ENCODE measurements at regions not wholly inside any gene's neighbourhood (a gene's known extent, or its start where the extent isn't known, plus 50 kb on each side); places are given as distances from the start of the nearest gene placed in this dataset.
A peak's percentile ranks its signal among the peaks of the same experiment; 100 is the strongest.

GRCh38 chr6:8707956-8708772 is 272.8 kb upstream of the SLC35B3 start:
- peak; percentile 3 to 24 for DNase-seq
- ATAC-seq = peak; percentile 62
- intact Hi-C loops (cut with DNase I, micrococcal nuclease) = no loop called here

- intact Hi-C loops (cut with DNase I, micrococcal nuclease) = no loop called here
- ATAC-seq (no peak), DNase-seq (no peak)
Observed at GRCh38 chr6:8707369-8707768, 272.0 kb upstream of the SLC35B3 start.

DNA sequence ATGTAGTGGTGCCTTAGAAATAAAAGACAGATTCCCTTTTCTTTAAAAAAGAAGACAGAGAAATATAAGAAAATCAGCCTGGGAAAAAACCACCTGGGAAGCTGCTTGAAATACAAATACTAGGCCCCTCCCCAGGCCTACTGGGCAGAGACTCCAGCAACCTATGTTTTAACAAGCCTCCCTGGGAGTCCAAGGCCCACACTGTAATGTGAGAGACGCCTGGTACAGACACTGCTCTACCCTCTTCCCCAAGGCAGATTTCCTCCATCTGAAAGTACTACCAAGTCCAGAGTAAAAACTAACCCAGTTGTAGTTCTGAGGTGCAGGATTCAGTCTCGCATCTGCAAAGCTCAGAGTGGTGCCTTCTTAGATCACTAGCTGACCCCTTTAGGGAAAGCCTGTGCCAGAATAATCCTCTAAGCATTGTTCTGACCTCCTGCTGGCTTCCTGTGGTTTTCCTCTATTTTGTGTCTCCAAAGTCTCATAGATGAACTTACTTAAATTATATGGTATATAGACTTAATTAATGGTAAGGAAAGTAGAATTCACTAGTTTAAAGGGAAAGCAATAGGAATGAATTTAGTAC is 270.2 kb upstream of the SLC35B3 start:
- ATAC-seq (no peak), DNase-seq (no peak)
- intact Hi-C loops (cut with DNase I, micrococcal nuclease) = no loop called here

- ATAC-seq = no peak
- DNase-seq = no peak
- intact Hi-C loops (cut with DNase I, micrococcal nuclease) = no loop called here
Observed at GRCh38 chr6:8703059-8703458, 267.7 kb upstream of the SLC35B3 start.

GRCh38 chr6:8688821-8689220 is 253.5 kb upstream of the SLC35B3 start:
- intact Hi-C loops (cut with DNase I, micrococcal nuclease) = no loop called here
- ATAC-seq (no peak), DNase-seq (no peak)

DNA sequence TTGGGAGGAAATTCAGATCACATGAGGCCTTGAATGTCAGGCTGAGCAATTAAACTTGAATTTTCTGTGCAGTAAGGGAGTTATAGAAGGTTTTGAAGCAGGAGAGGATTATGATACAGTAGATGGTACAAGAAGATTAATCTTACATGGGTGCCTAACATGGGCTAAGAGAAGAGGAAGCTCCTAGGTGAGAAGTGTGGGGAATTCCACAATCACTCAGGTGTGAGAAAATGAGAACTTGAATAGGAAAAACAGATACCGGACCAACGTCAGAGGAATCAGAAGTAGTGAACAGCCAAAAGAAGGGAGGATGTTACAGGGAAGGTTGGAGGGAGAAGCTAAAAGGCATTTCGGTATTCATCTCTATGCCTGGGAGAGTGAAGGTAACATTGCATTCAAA is 250.7 kb upstream of the SLC35B3 start:
- intact Hi-C loops (cut with DNase I, micrococcal nuclease) = no loop called here

DNA sequence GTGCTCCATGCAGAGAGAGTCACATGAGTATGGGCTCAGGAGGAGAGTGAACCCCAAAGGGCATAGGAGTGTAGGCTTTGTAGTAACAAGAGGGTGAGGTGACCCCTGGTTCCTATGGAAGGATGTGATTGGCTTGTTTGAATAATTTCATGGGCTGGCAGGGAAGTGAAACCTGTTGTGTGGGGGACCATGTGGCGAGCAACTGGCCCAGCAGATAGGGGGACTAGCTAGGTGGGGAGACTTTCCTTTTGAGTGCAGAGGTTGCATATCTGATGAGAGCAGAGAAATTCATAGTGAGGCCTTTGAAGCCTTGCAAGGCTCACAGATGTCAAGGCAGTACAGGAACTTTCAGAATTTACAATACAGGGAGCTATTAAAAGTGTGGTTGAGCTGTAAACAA is 247.9 kb upstream of the SLC35B3 start:
- intact Hi-C loops (cut with DNase I, micrococcal nuclease) = no loop called here
- ATAC-seq (no peak), DNase-seq (no peak)

More for the DNA sequence above, 250.7 kb upstream of the SLC35B3 start:
- ATAC-seq (no peak), DNase-seq (no peak)

GRCh38 chr6:8679823-8680222 is 244.5 kb upstream of the SLC35B3 start:
- DNase-seq (no peak), ATAC-seq (no peak)
- intact Hi-C loops (cut with DNase I, micrococcal nuclease) = no loop called here

GRCh38 chr6:8678466-8678865 is 243.1 kb upstream of the SLC35B3 start:
- ATAC-seq = no peak
- DNase-seq = no peak
- intact Hi-C loops (cut with DNase I, micrococcal nuclease) = no loop called here

DNA sequence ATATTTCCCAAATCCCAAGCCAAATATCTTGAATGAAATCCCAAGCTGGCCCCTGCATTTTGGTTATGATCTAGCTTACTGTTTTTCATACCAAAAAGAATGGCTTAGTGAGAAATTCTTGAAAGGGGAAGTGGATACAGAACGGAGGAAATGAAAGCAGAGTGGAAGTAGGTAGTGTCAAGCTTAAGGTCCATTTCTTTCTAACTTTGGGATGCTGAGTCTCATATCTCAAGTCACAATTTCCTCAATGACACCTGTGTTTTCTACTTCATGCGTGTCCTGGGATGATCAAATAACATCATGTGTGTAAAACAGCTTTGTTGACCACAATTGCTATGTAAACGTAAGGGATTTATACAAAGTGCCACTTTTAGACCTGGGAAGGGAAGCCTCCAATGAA is 238.8 kb upstream of the SLC35B3 start:
- DNase-seq (no peak), ATAC-seq (no peak)
- intact Hi-C loops (cut with DNase I, micrococcal nuclease) = no loop called here

DNA sequence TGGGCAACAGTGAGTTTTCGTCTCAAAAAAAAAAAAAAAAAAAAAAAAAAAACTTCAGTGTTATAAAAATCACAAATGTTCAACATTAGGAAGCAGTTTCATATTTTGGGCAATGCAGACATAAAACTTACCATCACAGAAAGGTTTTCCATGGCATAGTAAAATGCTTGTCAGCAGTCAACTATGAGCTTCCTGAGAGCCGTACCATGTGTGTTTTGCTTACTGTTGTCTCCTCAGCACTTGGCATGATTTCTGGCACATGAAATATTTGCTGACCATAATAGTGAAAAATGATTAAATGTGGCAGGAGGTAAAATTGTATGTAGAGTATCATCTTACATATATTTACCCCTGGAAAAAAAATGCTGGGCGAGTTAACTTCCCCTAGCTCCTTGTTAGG is 237.5 kb upstream of the SLC35B3 start:
- DNase-seq (no peak), ATAC-seq (no peak)
- intact Hi-C loops (cut with DNase I, micrococcal nuclease) = no loop called here

- intact Hi-C loops (cut with DNase I, micrococcal nuclease) = no loop called here
- ATAC-seq = no peak
Observed at GRCh38 chr6:8670792-8671191, 235.4 kb upstream of the SLC35B3 start.

GRCh38 chr6:8664700-8665099 is 229.4 kb upstream of the SLC35B3 start:
- DNase-seq (no peak), ATAC-seq (no peak)
- intact Hi-C loops (cut with DNase I, micrococcal nuclease) = no loop called here

More at GRCh38 chr6:8670792-8671191, 235.4 kb upstream of the SLC35B3 start:
- no peak for DNase-seq

DNA sequence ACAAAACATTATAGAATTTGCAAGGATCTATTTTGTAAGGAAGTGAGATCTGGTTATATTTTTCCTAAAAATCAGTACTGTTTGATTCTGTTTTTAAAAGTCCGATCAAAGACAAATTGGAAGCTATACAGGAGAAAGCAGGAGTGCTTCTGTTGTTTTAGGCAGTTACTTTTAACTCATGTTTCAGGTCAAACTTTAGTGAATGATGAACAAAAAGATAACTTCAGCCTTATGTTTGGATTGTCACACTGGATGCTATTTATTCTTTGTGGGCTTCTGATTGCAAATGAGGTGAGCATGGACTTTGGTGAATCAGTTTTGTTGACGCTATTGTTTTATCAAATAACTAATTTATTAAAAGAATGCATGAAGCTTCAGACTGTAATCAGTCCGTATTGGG is 228.7 kb upstream of the SLC35B3 start:
- intact Hi-C loops (cut with DNase I, micrococcal nuclease) = no loop called here

DNA sequence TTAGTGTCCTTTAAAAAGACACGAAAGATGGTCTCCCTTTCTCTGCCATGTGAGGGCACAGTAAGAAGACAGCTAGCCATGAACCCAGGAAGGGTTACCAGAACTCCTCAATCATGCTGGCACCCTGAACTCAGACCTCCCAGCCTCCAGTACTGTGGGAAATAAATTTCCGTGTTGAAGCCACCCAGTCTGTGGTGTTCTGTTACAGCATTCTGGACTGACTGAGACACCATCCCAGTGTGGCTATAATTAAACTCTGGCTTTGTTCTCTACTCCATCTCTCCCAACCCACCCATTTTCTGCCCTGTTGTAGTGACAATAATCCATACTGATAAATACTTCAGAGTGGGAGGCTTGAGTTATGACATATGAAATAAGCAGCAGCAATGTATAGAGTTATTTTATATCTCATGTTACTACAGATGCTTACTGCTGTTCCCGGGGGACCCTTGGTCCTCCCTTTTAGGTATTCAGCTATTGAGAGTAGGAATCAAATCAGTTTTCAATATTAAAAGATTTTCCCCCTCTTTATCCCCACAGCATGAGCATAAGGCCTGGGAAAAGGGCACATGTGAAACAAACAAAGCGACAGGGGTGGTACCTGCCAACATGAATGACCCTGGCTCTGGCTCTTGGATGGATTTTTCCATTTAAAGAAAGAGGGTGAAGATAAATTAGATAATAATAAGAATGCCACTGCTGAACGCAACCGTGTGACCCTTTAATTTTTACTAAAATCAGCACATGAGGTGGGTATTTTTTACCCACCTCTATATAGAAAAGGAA is 224.3 kb upstream of the SLC35B3 start:
- intact Hi-C loops (cut with DNase I, micrococcal nuclease) = no loop called here
- ATAC-seq (no peak), DNase-seq (no peak)

More for the DNA sequence above, 228.7 kb upstream of the SLC35B3 start:
- ATAC-seq (no peak), DNase-seq (no peak)

DNA sequence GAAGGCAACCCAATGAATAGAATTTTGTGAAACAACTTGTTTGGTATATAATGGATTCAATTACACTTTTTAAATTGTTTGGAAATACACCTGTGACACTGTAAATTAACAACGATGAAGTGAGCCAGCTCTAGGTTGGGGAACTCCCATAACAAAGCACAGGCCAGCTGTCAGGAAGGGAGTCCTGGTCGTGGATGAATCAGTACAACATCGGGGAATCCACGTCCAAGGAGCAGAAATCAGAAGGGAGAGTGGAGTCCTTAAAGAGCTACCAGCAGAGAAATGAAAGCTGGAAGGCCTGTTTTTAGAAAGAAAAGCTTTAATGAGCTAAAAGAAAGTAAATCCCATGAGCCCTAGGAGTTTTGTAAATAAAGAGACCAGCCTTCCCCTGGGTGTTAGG is 223.1 kb upstream of the SLC35B3 start:
- no peak for DNase-seq
- intact Hi-C loops (cut with DNase I, micrococcal nuclease) = no loop called here
- no peak for ATAC-seq

DNA sequence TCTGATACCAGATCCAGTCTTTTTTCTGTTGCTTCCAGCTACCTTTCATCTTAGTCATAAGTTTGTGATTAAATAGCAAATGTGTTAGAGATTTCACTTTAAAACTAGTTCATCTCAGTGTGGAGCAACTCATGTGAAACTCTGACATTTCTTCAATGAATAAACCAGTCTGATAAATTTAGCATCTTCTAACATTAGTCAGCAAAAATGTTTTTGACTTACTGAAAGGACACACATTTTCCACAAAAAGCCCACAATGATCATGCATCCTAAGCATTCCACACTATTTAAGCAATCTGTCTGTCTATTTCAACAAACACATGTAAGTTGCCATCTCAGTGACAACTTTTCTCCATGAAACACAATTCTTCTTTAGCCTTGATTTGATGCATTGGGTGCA is 222.2 kb upstream of the SLC35B3 start:
- intact Hi-C loops (cut with DNase I, micrococcal nuclease) = no loop called here
- DNase-seq = no peak
- ATAC-seq = no peak

GRCh38 chr6:8655670-8656454 is 220.5 kb upstream of the SLC35B3 start:
- no peak for ATAC-seq
- intact Hi-C loops (cut with DNase I, micrococcal nuclease) = no loop called here
- DNase-seq = no peak

- intact Hi-C loops (cut with DNase I, micrococcal nuclease) = no loop called here
- DNase-seq = no peak
- no peak for ATAC-seq
Observed at GRCh38 chr6:8652710-8653109, 217.4 kb upstream of the SLC35B3 start.

Data from left colon (tissue), 2 donors.